Hepatocyte (in vitro differentiated cells): ENCODE measurements at regions not wholly inside any gene's neighbourhood (a gene's known extent, or its start where the extent isn't known, plus 50 kb on each side); places are given as distances from the start of the nearest gene placed in this dataset.

Experiments used
- EZH2 ChIP-seq: fragments of 200-600 bp; sonication (generic); IDR thresholded peaks from 2 replicates; pipeline ENCODE4 v1.6.1; 2016; ENCODE audit warnings: antibody characterized with exemption, mild to moderate bottlenecking, borderline replicate concordance
- TF ChIP-seq, protein P1 (sequence below): fragments of 200-600 bp; sonication (generic); IDR thresholded peaks from 2 replicates; pipeline ENCODE4 v1.5.1; 2016; ENCODE audit warnings: antibody characterized with exemption, mild to moderate bottlenecking; ENCODE audit not compliant: poor library complexity

DNA sequence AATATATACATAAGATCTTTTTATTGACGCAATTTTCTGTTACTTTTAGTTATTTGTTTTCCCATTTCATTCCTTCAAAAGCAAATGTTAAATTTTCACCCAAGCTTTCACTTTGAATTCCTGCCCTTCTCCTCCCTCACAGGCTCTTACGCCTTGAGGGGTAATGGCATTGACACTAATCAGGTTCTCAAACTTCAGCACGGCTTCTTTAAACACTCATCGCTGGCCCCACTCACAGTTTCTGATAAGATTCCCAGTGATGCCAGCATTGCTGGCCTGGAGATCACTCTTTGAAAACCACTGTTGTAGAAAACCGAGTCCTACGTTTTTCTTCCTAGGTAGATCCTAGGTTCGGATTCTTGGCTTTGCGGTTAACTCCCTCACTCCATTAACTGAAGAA, 105.6 kb upstream of the EPB41L3 start:
- TF ChIP-seq, protein P1, sequence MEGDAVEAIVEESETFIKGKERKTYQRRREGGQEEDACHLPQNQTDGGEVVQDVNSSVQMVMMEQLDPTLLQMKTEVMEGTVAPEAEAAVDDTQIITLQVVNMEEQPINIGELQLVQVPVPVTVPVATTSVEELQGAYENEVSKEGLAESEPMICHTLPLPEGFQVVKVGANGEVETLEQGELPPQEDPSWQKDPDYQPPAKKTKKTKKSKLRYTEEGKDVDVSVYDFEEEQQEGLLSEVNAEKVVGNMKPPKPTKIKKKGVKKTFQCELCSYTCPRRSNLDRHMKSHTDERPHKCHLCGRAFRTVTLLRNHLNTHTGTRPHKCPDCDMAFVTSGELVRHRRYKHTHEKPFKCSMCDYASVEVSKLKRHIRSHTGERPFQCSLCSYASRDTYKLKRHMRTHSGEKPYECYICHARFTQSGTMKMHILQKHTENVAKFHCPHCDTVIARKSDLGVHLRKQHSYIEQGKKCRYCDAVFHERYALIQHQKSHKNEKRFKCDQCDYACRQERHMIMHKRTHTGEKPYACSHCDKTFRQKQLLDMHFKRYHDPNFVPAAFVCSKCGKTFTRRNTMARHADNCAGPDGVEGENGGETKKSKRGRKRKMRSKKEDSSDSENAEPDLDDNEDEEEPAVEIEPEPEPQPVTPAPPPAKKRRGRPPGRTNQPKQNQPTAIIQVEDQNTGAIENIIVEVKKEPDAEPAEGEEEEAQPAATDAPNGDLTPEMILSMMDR, result no peak
- TF ChIP-seq EZH2, result no peak
